ENCODE measurements at regions not wholly inside any gene's neighbourhood (a gene's known extent, or its start where the extent isn't known, plus 50 kb on each side); places are given as distances from the start of the nearest gene placed in this dataset.

GRCh38 chr2:36277146-36277808 is 78.3 kb upstream of the CRIM1 start:
- Histone ChIP-seq H3K36me3 (ENCODE audit: control insufficient read depth in 2 of 2, insufficient read depth in 1 of 2, low read length in 2 of 2) (no peaks in the 10 kb centered on the region), H3K9me3 (ENCODE audit: control insufficient read depth, insufficient read depth, low read depth, low read length) (no peaks in the 10 kb centered on the region), H3K4me1 (ENCODE audit: control insufficient read depth, insufficient read depth, low read length) (no peaks in the 10 kb centered on the region), H3K27ac (ENCODE audit: extremely low read depth, low read depth, low read length) (no peak overlapping the region), H3K4me3 (ENCODE audit: low read depth, low read length) (no peak overlapping the region)
- TF ChIP-seq ZNF10 (tag by site-specific recombination; IDR thresholded peaks at IDR 0.05) (0 out of 2 replicates have a peak, but pooled peaks have one; percentile 55), ZNF830 (tag by site-specific recombination; IDR thresholded peaks at IDR 0.05; ENCODE audit: low read depth) (no peak), MZF1 (tag by site-specific recombination; IDR thresholded peaks at IDR 0.05; ENCODE audit: borderline replicate concordance) (no peak)
- ChIA-PET CTCF (interaction anchor here (0.6 kb wide), 1 partner anchor 425 kb away, joined by 3 read pairs; no protein-coding TSS in a partner anchor), POLR2A (no interaction called here)

DNA sequence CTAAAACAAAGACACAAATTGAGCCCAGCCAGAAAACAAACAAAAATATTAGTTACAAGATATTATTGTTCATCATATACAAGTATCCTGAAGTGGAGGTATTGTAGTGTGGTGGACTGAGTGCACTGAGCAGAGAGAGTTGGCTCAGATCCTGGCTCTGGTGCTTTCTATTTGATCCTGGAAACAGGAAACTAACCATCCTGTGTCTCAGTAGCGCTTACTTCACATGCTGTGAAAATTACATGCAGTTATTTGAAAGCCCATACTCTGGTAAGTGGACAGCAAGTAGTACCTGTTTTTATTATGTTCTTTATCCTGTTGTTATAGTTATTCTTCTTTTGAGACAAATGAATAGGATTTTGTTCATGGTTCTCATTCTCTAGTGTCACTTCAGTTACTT is 84.3 kb upstream of the CRIM1 start:
- Histone ChIP-seq H3K9me3 (ENCODE audit: control insufficient read depth, insufficient read depth, low read depth, low read length) (no peaks in the 10 kb centered on the region), H3K4me3 (ENCODE audit: low read depth, low read length) (no peak overlapping the region), H3K4me1 (ENCODE audit: control insufficient read depth, insufficient read depth, low read length) (no peaks in the 10 kb centered on the region), H3K36me3 (ENCODE audit: control insufficient read depth in 2 of 2, insufficient read depth in 1 of 2, low read length in 2 of 2) (no peaks in the 10 kb centered on the region), H3K27ac (ENCODE audit: extremely low read depth, low read depth, low read length) (no peak overlapping the region)
- no peak for TF ChIP-seq ZNF600 (tag by site-specific recombination; IDR thresholded peaks at IDR 0.05)
- TF ChIP-seq ZNF664 (tag by site-specific recombination; IDR thresholded peaks at IDR 0.05), result no peak
- TF ChIP-seq ZNF558 (tag by site-specific recombination; IDR thresholded peaks at IDR 0.05), result no peak
- TF ChIP-seq, protein P1, sequence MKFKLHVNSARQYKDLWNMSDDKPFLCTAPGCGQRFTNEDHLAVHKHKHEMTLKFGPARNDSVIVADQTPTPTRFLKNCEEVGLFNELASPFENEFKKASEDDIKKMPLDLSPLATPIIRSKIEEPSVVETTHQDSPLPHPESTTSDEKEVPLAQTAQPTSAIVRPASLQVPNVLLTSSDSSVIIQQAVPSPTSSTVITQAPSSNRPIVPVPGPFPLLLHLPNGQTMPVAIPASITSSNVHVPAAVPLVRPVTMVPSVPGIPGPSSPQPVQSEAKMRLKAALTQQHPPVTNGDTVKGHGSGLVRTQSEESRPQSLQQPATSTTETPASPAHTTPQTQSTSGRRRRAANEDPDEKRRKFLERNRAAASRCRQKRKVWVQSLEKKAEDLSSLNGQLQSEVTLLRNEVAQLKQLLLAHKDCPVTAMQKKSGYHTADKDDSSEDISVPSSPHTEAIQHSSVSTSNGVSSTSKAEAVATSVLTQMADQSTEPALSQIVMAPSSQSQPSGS (tag by site-specific recombination; IDR thresholded peaks at IDR 0.05; ENCODE audit: low read depth), result no peak
- TF ChIP-seq ZNF221 (tag by site-specific recombination; IDR thresholded peaks at IDR 0.05; ENCODE audit: borderline replicate concordance), result no peak
- no peak for TF ChIP-seq PRDM1 (tag by site-specific recombination; IDR thresholded peaks at IDR 0.05)
- no peak for TF ChIP-seq TRIM28 (IDR thresholded peaks at IDR 0.05; ENCODE audit: borderline replicate concordance, low read length)
- no peak for TF ChIP-seq ZNF626 (tag by site-specific recombination; IDR thresholded peaks at IDR 0.05)
- no peak for TF ChIP-seq ZBTB8A (tag by site-specific recombination; IDR thresholded peaks at IDR 0.05)
- no peak for TF ChIP-seq ZNF645 (tag by site-specific recombination; IDR thresholded peaks at IDR 0.05)
- no peak for TF ChIP-seq PRDM10 (tag by site-specific recombination; IDR thresholded peaks at IDR 0.05)
- no peak for TF ChIP-seq ZNF155 (tag by site-specific recombination; IDR thresholded peaks at IDR 0.05)
- TF ChIP-seq ZNF785 (tag by site-specific recombination; IDR thresholded peaks at IDR 0.05), result no peak
- TF ChIP-seq KLF8 (tag by site-specific recombination; IDR thresholded peaks at IDR 0.05), result no peak
- TF ChIP-seq HOXD13 (CRISPR knock-in tag; IDR thresholded peaks at IDR 0.05; ENCODE audit: borderline replicate concordance), result no peak
- TF ChIP-seq ZBTB6 (tag by site-specific recombination; IDR thresholded peaks at IDR 0.05), result no peak
- no peak for TF ChIP-seq GLI2 (tag by site-specific recombination; IDR thresholded peaks at IDR 0.05; ENCODE audit: borderline replicate concordance, low read depth)
- TF ChIP-seq ZNF184 (tag by site-specific recombination; IDR thresholded peaks at IDR 0.05), result no peak
- no peak for TF ChIP-seq ZNF341 (tag by site-specific recombination; IDR thresholded peaks at IDR 0.05; ENCODE audit: low read depth)
- POLR2A ChIA-PET, result no interaction called here
- CTCF ChIA-PET, result no interaction called here

Measured in HEK293 (cell line).